Omental fat pad (tissue), 3 donors: ENCODE measurements at regions not wholly inside any gene's neighbourhood (a gene's known extent, or its start where the extent isn't known, plus 50 kb on each side); places are given as distances from the start of the nearest gene placed in this dataset.

ENCODE experiments used
- ATAC-seq: fragments of 150-250 bp; one replicate; pipeline ENCODE4 v1.9.1; 2016; ENCODE audit warnings: mild to moderate bottlenecking, moderate library complexity; ENCODE audit not compliant: low FRiP score
- DNase-seq: peaks from one replicate; pipeline ENCODE4 v3.0.0-alpha.2; 2019; ENCODE audit warnings: low spot score
- TF ChIP-seq, protein P1 (sequence below), 3 donors: fragments of 450-650 bp; IDR thresholded peaks; one replicate each; pipeline ENCODE4 v1.5.1; 2016 to 2017; ENCODE audit warnings: antibody characterized with exemption in 3 of 3, mild to moderate bottlenecking in 3 of 3, moderate library complexity in 2 of 3

DNA sequence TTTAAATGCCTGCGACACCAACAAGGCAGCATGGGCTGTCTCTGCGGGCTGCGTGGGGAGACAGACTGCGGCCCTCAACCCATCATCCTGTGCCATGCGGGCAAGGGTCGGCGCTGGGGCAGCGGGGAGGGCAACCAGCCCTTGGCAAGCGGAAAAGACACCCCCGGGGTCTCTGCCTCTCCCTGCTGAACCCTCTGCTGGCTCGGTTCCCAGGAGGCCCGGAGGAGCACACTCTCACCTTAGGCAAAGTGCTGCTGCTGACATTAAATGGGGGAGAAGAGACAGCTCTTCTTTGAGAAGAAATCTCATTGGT, 129.6 kb upstream of the PPP1R26 start:
- ATAC-seq, result no peak
- TF ChIP-seq, protein P1, sequence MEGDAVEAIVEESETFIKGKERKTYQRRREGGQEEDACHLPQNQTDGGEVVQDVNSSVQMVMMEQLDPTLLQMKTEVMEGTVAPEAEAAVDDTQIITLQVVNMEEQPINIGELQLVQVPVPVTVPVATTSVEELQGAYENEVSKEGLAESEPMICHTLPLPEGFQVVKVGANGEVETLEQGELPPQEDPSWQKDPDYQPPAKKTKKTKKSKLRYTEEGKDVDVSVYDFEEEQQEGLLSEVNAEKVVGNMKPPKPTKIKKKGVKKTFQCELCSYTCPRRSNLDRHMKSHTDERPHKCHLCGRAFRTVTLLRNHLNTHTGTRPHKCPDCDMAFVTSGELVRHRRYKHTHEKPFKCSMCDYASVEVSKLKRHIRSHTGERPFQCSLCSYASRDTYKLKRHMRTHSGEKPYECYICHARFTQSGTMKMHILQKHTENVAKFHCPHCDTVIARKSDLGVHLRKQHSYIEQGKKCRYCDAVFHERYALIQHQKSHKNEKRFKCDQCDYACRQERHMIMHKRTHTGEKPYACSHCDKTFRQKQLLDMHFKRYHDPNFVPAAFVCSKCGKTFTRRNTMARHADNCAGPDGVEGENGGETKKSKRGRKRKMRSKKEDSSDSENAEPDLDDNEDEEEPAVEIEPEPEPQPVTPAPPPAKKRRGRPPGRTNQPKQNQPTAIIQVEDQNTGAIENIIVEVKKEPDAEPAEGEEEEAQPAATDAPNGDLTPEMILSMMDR (IDR thresholded peaks at IDR 0.05), result no peak
- no peak for DNase-seq

DNA sequence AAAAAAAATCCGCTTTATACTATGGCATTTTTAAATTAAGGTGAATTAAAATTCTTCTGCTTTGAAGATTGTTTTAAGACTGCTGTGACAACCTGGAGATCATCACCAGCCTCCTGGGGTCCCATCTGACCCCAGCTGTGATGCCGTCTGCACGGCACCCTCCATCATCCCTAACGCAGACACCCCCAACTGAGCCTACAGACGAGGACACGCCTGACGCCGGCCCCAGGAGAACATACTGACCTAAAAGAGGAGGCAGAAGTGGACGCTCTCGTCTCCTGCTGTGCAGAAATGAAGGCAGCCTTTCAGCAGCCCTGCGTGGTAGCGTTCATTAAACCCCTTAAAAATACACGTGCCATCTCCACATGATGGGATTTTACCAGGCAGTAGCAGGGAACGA, 125.6 kb upstream of the PPP1R26 start:
- no peak for ATAC-seq
- TF ChIP-seq, protein P1 (IDR thresholded peaks at IDR 0.05), result no peak
- no peak for DNase-seq

DNA sequence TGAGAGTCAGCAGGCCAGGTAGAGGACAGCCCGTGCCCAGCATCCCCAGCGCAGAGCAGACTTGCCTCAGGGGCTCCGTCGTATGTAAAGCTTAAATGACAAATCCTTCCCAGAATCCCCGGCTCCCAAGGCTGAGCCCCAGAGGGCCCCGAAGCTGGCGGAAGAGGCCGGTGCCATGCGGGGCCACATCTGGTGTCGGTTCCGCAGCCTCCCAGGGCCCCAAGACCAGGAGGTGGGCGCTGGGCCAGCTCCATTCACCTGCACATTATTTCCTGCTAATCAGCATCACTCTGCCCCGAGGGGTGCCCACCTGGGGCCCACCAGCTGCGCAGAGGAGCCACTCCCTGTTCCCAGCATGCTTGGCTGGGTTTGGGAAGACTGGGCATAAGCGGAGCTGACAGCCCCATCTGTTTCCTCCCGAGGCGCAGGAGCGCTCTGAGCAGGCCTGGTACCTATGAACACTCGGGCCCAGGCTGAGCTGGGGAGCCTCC, 124.0 kb upstream of the PPP1R26 start:
- TF ChIP-seq, protein P1 (IDR thresholded peaks at IDR 0.05), result no peak
- ATAC-seq (no peak), DNase-seq (no peak)

DNA sequence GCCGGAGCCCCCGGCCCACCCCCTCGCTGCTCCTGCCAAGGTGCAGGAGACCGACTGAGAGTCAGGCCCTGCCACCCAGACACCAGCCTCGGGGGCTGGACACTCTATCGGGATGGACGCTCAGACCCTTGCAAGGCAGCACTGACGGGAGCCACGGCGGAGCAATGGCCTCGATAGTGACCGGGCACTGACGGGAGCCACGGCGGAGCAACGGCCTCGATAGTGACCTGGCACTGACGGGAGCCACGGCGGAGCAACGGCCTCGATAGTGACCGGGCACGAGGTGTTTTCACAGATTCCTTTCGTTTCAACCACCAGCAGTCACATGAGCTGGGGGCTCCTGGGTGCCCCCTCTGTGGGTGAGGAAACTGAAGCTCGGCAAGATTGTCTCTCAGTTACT, 123.6 kb upstream of the PPP1R26 start:
- ATAC-seq, result no peak
- no peak for DNase-seq
- TF ChIP-seq, protein P1 (IDR thresholded peaks at IDR 0.05), result no peak

DNA sequence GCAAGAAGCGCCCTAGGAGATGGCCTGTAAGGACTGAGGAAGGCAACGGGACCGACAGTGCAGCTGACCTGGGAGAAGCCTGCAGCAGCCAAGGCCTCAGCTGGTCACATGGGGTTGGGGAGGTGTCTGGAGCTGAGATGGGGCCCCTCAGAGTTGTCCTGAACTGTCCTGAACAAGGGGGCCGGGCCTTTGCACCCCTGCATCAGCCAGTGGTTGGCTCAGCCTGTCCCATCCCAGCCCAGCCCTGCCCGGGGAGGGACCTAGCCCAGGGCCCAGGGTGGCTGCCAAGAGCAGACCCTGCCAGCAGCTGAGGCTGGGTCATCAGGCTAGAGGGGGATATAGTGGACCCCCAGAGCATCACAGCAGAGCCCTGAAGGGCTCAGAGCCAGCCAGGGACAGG, 122.8 kb upstream of the PPP1R26 start:
- DNase-seq, result no peak
- TF ChIP-seq, protein P1 (IDR thresholded peaks at IDR 0.05), result no peak
- ATAC-seq, result no peak

DNA sequence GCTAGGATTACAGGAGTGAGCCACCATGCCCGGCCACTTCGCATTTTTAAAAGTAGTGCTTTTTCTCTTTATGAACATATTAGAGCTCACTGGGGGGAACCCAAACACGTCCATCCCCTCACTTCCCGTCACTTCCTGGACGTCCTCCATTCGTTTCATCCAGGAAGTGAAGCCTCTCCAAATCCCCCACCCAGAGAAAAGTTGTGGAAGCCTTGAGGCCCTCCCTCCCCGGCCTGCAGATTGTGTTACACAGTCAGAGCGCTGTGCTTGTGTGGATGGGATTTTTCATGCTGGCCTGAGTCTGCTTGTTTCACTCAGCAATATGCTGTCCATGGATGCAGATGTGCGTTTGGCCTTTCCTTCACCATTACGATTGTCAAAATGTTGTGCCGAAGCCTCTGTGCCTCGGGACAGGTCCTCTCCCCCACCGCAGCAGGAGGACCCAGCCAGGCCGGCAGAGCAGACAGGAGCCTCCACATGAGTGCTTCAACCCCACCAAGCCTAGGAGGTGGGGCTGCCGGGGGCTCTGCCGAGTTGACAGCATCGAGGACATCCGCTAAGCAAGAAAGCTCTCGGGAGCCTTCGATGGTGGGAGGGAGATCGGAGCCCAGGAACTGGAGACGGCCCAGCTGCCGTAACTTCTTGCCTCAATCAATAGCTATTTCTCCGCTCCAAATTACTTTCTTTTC, 121.6 kb upstream of the PPP1R26 start:
- DNase-seq (no peak), ATAC-seq (no peak)
- TF ChIP-seq, protein P1 (IDR thresholded peaks at IDR 0.05), result no peak

DNA sequence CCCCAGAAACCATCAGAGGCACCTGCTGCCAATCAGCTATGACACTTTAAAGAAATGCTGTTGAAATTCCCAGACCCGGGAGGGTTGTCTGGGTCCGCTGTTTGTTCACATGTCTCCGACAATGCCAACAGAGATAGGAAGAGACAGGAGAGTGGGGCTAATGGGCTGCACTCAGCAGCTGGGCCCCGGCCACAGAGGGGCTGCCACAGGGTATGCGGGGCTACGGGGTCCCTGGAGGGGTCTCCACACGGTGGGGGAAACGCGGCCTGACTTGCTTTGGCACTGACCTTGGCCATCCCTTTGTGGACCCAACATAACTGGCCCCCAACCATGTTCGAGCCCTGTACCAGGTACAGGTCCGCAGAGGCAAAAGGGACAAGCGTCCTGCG, 121.0 kb upstream of the PPP1R26 start:
- ATAC-seq (no peak), DNase-seq (no peak)
- TF ChIP-seq, protein P1 (IDR thresholded peaks at IDR 0.05), result no peak
